ENCODE measurements at regions not wholly inside any gene's neighbourhood (a gene's known extent, or its start where the extent isn't known, plus 50 kb on each side); places are given as distances from the start of the nearest gene placed in this dataset.

GRCh38 chrX:36534900-36535299 is 473.3 kb upstream of the FAM47C start:
- TF ChIP-seq TAF1 (IDR thresholded peaks at IDR 0.05; ENCODE audit: low read depth) (no peak), RAD21 (IDR thresholded peaks at IDR 0.05; ENCODE audit: low read depth) (no peak), EP300 (IDR thresholded peaks at IDR 0.05; ENCODE audit: borderline replicate concordance) (no peak), YY1 (IDR thresholded peaks at IDR 0.05; ENCODE audit: low read depth) (no peak), REST (IDR thresholded peaks at IDR 0.05; ENCODE audit: low read depth) (no peak)
- TF ChIP-seq, protein P1, sequence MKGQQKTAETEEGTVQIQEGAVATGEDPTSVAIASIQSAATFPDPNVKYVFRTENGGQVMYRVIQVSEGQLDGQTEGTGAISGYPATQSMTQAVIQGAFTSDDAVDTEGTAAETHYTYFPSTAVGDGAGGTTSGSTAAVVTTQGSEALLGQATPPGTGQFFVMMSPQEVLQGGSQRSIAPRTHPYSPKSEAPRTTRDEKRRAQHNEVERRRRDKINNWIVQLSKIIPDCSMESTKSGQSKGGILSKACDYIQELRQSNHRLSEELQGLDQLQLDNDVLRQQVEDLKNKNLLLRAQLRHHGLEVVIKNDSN (IDR thresholded peaks at IDR 0.05) = no peak

Measured in Ishikawa (cell line).